HEK293 (cell line): ENCODE measurements at regions not wholly inside any gene's neighbourhood (a gene's known extent, or its start where the extent isn't known, plus 50 kb on each side); places are given as distances from the start of the nearest gene placed in this dataset.
A peak's percentile ranks its signal among the peaks of the same experiment; 100 is the strongest.

Experiments
- CTCF ChIA-PET: fragments of 350-600 bp; formaldehyde crosslinking; extraction: SDS; loops from one replicate; lab custom pipeline; 2021; ENCODE audit warnings: antibody characterized with exemption; lab: Yijun Ruan, JAX
- POLR2A ChIA-PET: fragments of 300-600 bp; formaldehyde crosslinking; extraction: SDS; loops from one replicate; lab custom pipeline; 2020; ENCODE audit warnings: antibody characterized with exemption, inconsistent platforms; lab: Yijun Ruan, JAX
- H3K27ac ChIP-seq: fragments of 200-500 bp; sonication (Bioruptor generic); 2 replicates; pipeline ENCODE4 v1.5.1; 2014; ENCODE audit warnings: low read depth, low read length, control low read depth, inconsistent platforms; ENCODE audit errors: extremely low read depth
- H3K36me3 ChIP-seq, 2 experiments: fragments of 200-500 bp in 1 of 2; sonication (Bioruptor generic) in 1 of 2; 1 replicate in 1 of 2; 2 replicates in 1 of 2; pipeline ENCODE4 v1.5.1; 2014 to 2017; ENCODE audit warnings: inconsistent platforms in 2 of 2, low read length in 2 of 2; ENCODE audit not compliant: control insufficient read depth in 2 of 2, insufficient read depth in 1 of 2
- H3K4me1 ChIP-seq: fragments of 200-500 bp; sonication (Bioruptor generic); 2 replicates; pipeline ENCODE4 v1.5.1; 2014; ENCODE audit warnings: mild to moderate bottlenecking, low read length, inconsistent platforms; ENCODE audit not compliant: control insufficient read depth, insufficient read depth
- H3K4me3 ChIP-seq: 2 replicates; pipeline ENCODE4 v1.5.1; 2011; ENCODE audit warnings: low read depth, mild to moderate bottlenecking, control low read depth, low read length, moderate library complexity
- H3K9me3 ChIP-seq: fragments of 200-500 bp; sonication (Bioruptor generic); 2 replicates; pipeline ENCODE4 v1.5.1; 2014; ENCODE audit warnings: low read depth, low read length, inconsistent platforms; ENCODE audit not compliant: control insufficient read depth, insufficient read depth
- BCL11B ChIP-seq: fragments of 450-650 bp; formaldehyde crosslinking; IDR thresholded peaks from 2 replicates; pipeline ENCODE4 v1.5.1; 2016; ENCODE audit warnings: low read depth, missing biosample characterization, missing genetic modification characterization
- GLIS1 ChIP-seq: fragments of 450-650 bp; formaldehyde crosslinking; IDR thresholded peaks from 2 replicates; pipeline ENCODE4 v1.5.1; 2016; ENCODE audit warnings: missing biosample characterization, missing genetic modification characterization
- IKZF3 ChIP-seq: fragments of 450-650 bp; IDR thresholded peaks from 2 replicates; pipeline ENCODE4 v1.5.0; 2018; ENCODE audit warnings: missing biosample characterization, mild to moderate bottlenecking, missing genetic modification characterization, moderate library complexity
- KLF10 ChIP-seq: fragments of 450-650 bp; IDR thresholded peaks from 2 replicates; pipeline ENCODE4 v1.5.1; 2018; ENCODE audit warnings: missing biosample characterization, mild to moderate bottlenecking, missing genetic modification characterization
- KLF16 ChIP-seq: fragments of 450-650 bp; formaldehyde crosslinking; IDR thresholded peaks from 2 replicates; pipeline ENCODE4 v1.5.1; 2017; ENCODE audit warnings: missing biosample characterization, missing genetic modification characterization
- MZF1 ChIP-seq: fragments of 450-650 bp; formaldehyde crosslinking; IDR thresholded peaks from 2 replicates; pipeline ENCODE4 v1.5.1; 2017; ENCODE audit warnings: missing biosample characterization, missing genetic modification characterization, borderline replicate concordance
- PRDM1 ChIP-seq: fragments of 450-650 bp; formaldehyde crosslinking; IDR thresholded peaks from 2 replicates; pipeline ENCODE4; 2016; ENCODE audit warnings: missing biosample characterization, missing genetic modification characterization
- PRDM4 ChIP-seq: fragments of 450-650 bp; formaldehyde crosslinking; IDR thresholded peaks from 2 replicates; pipeline ENCODE4 v1.5.1; 2017; ENCODE audit warnings: missing biosample characterization, missing genetic modification characterization
- SP3 ChIP-seq: fragments of 450-650 bp; formaldehyde crosslinking; IDR thresholded peaks from 2 replicates; pipeline ENCODE4 v1.5.1; 2016; ENCODE audit warnings: missing biosample characterization, missing genetic modification characterization
- ZNF114 ChIP-seq: fragments of 450-650 bp; formaldehyde crosslinking; IDR thresholded peaks from 2 replicates; pipeline ENCODE4 v1.5.0; 2017; ENCODE audit warnings: missing biosample characterization, missing genetic modification characterization
- ZNF132 ChIP-seq: fragments of 450-650 bp; formaldehyde crosslinking; IDR thresholded peaks from 2 replicates; pipeline ENCODE4 v1.5.1; 2017; ENCODE audit warnings: missing biosample characterization, missing genetic modification characterization, borderline replicate concordance
- ZNF155 ChIP-seq: fragments of 450-650 bp; formaldehyde crosslinking; IDR thresholded peaks from 2 replicates; pipeline ENCODE4 v1.5.1; 2016; ENCODE audit warnings: missing biosample characterization, missing genetic modification characterization
- ZNF23 ChIP-seq: fragments of 450-650 bp; formaldehyde crosslinking; IDR thresholded peaks from 2 replicates; pipeline ENCODE4 v1.5.1; 2016; ENCODE audit warnings: missing biosample characterization, missing genetic modification characterization, borderline replicate concordance
- ZNF280D ChIP-seq: fragments of 450-650 bp; formaldehyde crosslinking; IDR thresholded peaks from 2 replicates; pipeline ENCODE4 v1.5.1; 2016; ENCODE audit warnings: missing biosample characterization, missing genetic modification characterization
- ZNF292 ChIP-seq: fragments of 450-650 bp; formaldehyde crosslinking; IDR thresholded peaks from 2 replicates; pipeline ENCODE4 v1.5.1; 2016; ENCODE audit warnings: low read depth, missing biosample characterization, missing genetic modification characterization, borderline replicate concordance
- ZNF473 ChIP-seq: fragments of 450-650 bp; formaldehyde crosslinking; IDR thresholded peaks from 2 replicates; pipeline ENCODE4 v1.5.1; 2017; ENCODE audit warnings: missing biosample characterization, missing genetic modification characterization
- ZNF488 ChIP-seq: fragments of 450-650 bp; formaldehyde crosslinking; IDR thresholded peaks from 2 replicates; pipeline ENCODE4 v1.5.1; 2016; ENCODE audit warnings: missing biosample characterization, missing genetic modification characterization
- ZNF530 ChIP-seq: fragments of 450-650 bp; formaldehyde crosslinking; IDR thresholded peaks from 2 replicates; pipeline ENCODE4 v1.5.1; 2016; ENCODE audit warnings: low read depth, missing biosample characterization, missing genetic modification characterization
- ZNF645 ChIP-seq: fragments of 450-650 bp; formaldehyde crosslinking; IDR thresholded peaks from 2 replicates; pipeline ENCODE4; 2016; ENCODE audit warnings: missing biosample characterization, missing genetic modification characterization
- ZNF654 ChIP-seq: fragments of 450-650 bp; formaldehyde crosslinking; IDR thresholded peaks from 2 replicates; pipeline ENCODE4 v1.5.1; 2016; ENCODE audit warnings: low read depth, missing biosample characterization, missing genetic modification characterization
- ZNF660 ChIP-seq: fragments of 450-650 bp; IDR thresholded peaks from 2 replicates; pipeline ENCODE4 v1.5.1; 2018; ENCODE audit warnings: missing biosample characterization, mild to moderate bottlenecking, missing genetic modification characterization
- ZNF677 ChIP-seq: fragments of 450-650 bp; IDR thresholded peaks from 2 replicates; pipeline ENCODE4 v1.5.0; 2018; ENCODE audit warnings: missing biosample characterization, mild to moderate bottlenecking, missing genetic modification characterization, moderate library complexity
- ZNF830 ChIP-seq: fragments of 450-650 bp; IDR thresholded peaks from 2 replicates; pipeline ENCODE4 v1.5.0; 2018; ENCODE audit warnings: missing biosample characterization, missing genetic modification characterization, low read depth, mild to moderate bottlenecking, moderate library complexity
- ZSCAN16 ChIP-seq: fragments of 450-650 bp; formaldehyde crosslinking; IDR thresholded peaks from 2 replicates; pipeline ENCODE4 v1.5.1; 2016; ENCODE audit warnings: missing biosample characterization, missing genetic modification characterization

GRCh38 chr4:66687459-66687858 lies 857.8 kb downstream of the CENPC start (continued):
- TF ChIP-seq PRDM4 (peak; percentile 64; the same call in 1 of the 2 replicates), IKZF3 (peak; percentile 71; the same call in 1 of the 2 replicates), KLF10 (no peak)

- ChIA-PET CTCF (no interaction called here), POLR2A (no interaction called here)
- no peaks in the 10 kb centered on the region for H3K4me1 ChIP-seq
- no peaks in the 10 kb centered on the region for H3K9me3 ChIP-seq
- no peak overlapping the region for H3K27ac ChIP-seq
- TF ChIP-seq ZNF155 (tag by site-specific recombination), result no peak
- TF ChIP-seq ZNF660 (tag by site-specific recombination), result 0 out of 2 replicates have a peak, but pooled peaks have one; percentile 28
- TF ChIP-seq, all 188 proteins: peak for 1
- H3K36me3 ChIP-seq, result no peaks in the 10 kb centered on the region
- H3K4me3 ChIP-seq, result no peak overlapping the region
These were observed 863.3 kb downstream of the CENPC start for GRCh38 chr4:66681962-66682361.

GRCh38 chr4:66667249-66667648 lies 878.1 kb downstream of the CENPC start:
- Histone ChIP-seq H3K36me3 (no peaks in the 10 kb centered on the region), H3K27ac (no peak overlapping the region), H3K9me3 (no peaks in the 10 kb centered on the region)
- CTCF ChIA-PET, result interaction anchor here (0.5 kb wide), 1 partner anchor 296 kb away, joined by 3 read pairs; no protein-coding TSS in a partner anchor
- TF ChIP-seq GLIS1 (tag by site-specific recombination) (no peak), ZSCAN16 (tag by site-specific recombination) (no peak), ZNF654 (tag by site-specific recombination) (no peak), ZNF645 (tag by site-specific recombination) (no peak), ZNF280D (tag by site-specific recombination) (no peak), ZNF132 (tag by site-specific recombination) (no peak), KLF16 (no peak), KLF10 (no peak), MZF1 (tag by site-specific recombination) (no peak), ZNF530 (tag by site-specific recombination) (no peak), BCL11B (no peak), ZNF488 (tag by site-specific recombination) (no peak), ZNF23 (tag by site-specific recombination) (no peak), PRDM1 (no peak), ZNF292 (tag by site-specific recombination) (no peak), ZNF830 (tag by site-specific recombination) (no peak), SP3 (tag by site-specific recombination) (no peak), ZNF677 (no peak), ZNF114 (tag by site-specific recombination) (no peak), ZNF473 (no peak)
- TF ChIP-seq, all 188 proteins: peak for 0
- H3K4me3 ChIP-seq, result no peak overlapping the region
- POLR2A ChIA-PET, result no interaction called here
- H3K4me1 ChIP-seq, result no peaks in the 10 kb centered on the region
